HepG2 (cell line): ENCODE measurements at regions not wholly inside any gene's neighbourhood (a gene's known extent, or its start where the extent isn't known, plus 50 kb on each side); places are given as distances from the start of the nearest gene placed in this dataset.

Source experiments
- GTF3A ChIP-seq: sonication (generic); formaldehyde crosslinking; conservative IDR thresholded peaks from 2 replicates; pipeline ENCODE4 v1.4.0; 2020; ENCODE audit warnings: mild to moderate bottlenecking, missing genetic modification reagents
- HNF4G ChIP-seq, 2 experiments: sonication (generic) in 1 of 2; formaldehyde crosslinking in 1 of 2; IDR thresholded peaks; 2 replicates each; pipeline versions ENCODE4 v1.4.0 to v1.6.1; 2011 to 2020; ENCODE audit warnings: borderline replicate concordance in 2 of 2, low read depth in 2 of 2, mild to moderate bottlenecking in 2 of 2, low read length in 1 of 2, missing genetic modification reagents in 1 of 2, moderate library complexity in 1 of 2
- IKZF4 ChIP-seq: sonication (generic); formaldehyde crosslinking; IDR thresholded peaks from 2 replicates; pipeline ENCODE4 v1.5.1; 2020; ENCODE audit warnings: borderline replicate concordance, mild to moderate bottlenecking, low read depth, missing genetic modification reagents; ENCODE audit errors: not compliant biosample characterization
- LCORL ChIP-seq, 2 experiments: fragments of 450-650 bp in 1 of 2; sonication (generic) in 1 of 2; formaldehyde crosslinking in 1 of 2; IDR thresholded peaks; 2 replicates each; pipeline versions ENCODE4 v1.5.0 to v1.6.1; 2017 to 2020; ENCODE audit warnings: antibody characterized with exemption in 1 of 2, missing genetic modification reagents in 1 of 2
- MEIS2 ChIP-seq: sonication (generic); formaldehyde crosslinking; IDR thresholded peaks from 2 replicates; pipeline ENCODE4 v1.9.0; 2021; ENCODE audit warnings: mild to moderate bottlenecking, missing genetic modification reagents
- NFYB ChIP-seq: sonication (generic); formaldehyde crosslinking; IDR thresholded peaks from 2 replicates; pipeline ENCODE4 v1.4.0; 2020; ENCODE audit warnings: missing genetic modification reagents
- PAX8 ChIP-seq: sonication (generic); formaldehyde crosslinking; IDR thresholded peaks from 2 replicates; pipeline ENCODE4 v1.8.0; 2022; ENCODE audit warnings: mild to moderate bottlenecking, missing genetic modification reagents, borderline replicate concordance
- PHF21A ChIP-seq: sonication (generic); formaldehyde crosslinking; IDR thresholded peaks from 2 replicates; pipeline ENCODE4 v1.5.0; 2020; ENCODE audit warnings: mild to moderate bottlenecking, missing genetic modification reagents
- PITX1 ChIP-seq: sonication (generic); formaldehyde crosslinking; IDR thresholded peaks from 2 replicates; pipeline ENCODE4 v1.5.1; 2020; ENCODE audit warnings: mild to moderate bottlenecking, missing genetic modification reagents
- POLR2AphosphoS5 ChIP-seq: IDR thresholded peaks from 2 replicates; pipeline ENCODE4 v1.6.1; 2012; ENCODE audit warnings: low read depth, low read length
- SIN3A ChIP-seq: IDR thresholded peaks from 2 replicates; pipeline ENCODE4 v1.6.1; 2011; ENCODE audit warnings: low read depth, mild to moderate bottlenecking, control low read depth, low read length, borderline replicate concordance
- SOX5 ChIP-seq: IDR thresholded peaks from 2 replicates; pipeline ENCODE4 v1.6.1; 2016; ENCODE audit warnings: borderline replicate concordance
- ZNF382 ChIP-seq: sonication (generic); formaldehyde crosslinking; IDR thresholded peaks from 2 replicates; pipeline ENCODE4 v1.5.0; 2020; ENCODE audit warnings: missing genetic modification reagents, mild to moderate bottlenecking, borderline replicate concordance
- ZNF652 ChIP-seq: IDR thresholded peaks from 2 replicates; pipeline ENCODE4 v1.6.1; 2016; ENCODE audit warnings: low read depth, borderline replicate concordance
- ZNF775 ChIP-seq: sonication (generic); formaldehyde crosslinking; IDR thresholded peaks from 2 replicates; pipeline ENCODE4 v1.4.0; 2020; ENCODE audit warnings: missing genetic modification reagents, mild to moderate bottlenecking, moderate library complexity, borderline replicate concordance
- TF ChIP-seq, protein P1 (sequence below): sonication (generic); IDR thresholded peaks from 2 replicates; pipeline ENCODE4 v1.6.1; 2016; ENCODE audit warnings: low read depth, borderline replicate concordance
- TF ChIP-seq, protein P2 (sequence below): IDR thresholded peaks from 2 replicates; pipeline ENCODE4 v1.6.1; 2016; ENCODE audit warnings: control low read depth
- TF ChIP-seq, protein P3 (sequence below): sonication (generic); formaldehyde crosslinking; IDR thresholded peaks from 2 replicates; pipeline ENCODE4 v1.5.0; 2020; ENCODE audit warnings: mild to moderate bottlenecking, missing genetic modification reagents, moderate library complexity
- TF ChIP-seq, protein P4 (sequence below): sonication (generic); formaldehyde crosslinking; IDR thresholded peaks from 2 replicates; pipeline ENCODE4 v1.4.0; 2020; ENCODE audit warnings: missing genetic modification reagents, borderline replicate concordance

DNA sequence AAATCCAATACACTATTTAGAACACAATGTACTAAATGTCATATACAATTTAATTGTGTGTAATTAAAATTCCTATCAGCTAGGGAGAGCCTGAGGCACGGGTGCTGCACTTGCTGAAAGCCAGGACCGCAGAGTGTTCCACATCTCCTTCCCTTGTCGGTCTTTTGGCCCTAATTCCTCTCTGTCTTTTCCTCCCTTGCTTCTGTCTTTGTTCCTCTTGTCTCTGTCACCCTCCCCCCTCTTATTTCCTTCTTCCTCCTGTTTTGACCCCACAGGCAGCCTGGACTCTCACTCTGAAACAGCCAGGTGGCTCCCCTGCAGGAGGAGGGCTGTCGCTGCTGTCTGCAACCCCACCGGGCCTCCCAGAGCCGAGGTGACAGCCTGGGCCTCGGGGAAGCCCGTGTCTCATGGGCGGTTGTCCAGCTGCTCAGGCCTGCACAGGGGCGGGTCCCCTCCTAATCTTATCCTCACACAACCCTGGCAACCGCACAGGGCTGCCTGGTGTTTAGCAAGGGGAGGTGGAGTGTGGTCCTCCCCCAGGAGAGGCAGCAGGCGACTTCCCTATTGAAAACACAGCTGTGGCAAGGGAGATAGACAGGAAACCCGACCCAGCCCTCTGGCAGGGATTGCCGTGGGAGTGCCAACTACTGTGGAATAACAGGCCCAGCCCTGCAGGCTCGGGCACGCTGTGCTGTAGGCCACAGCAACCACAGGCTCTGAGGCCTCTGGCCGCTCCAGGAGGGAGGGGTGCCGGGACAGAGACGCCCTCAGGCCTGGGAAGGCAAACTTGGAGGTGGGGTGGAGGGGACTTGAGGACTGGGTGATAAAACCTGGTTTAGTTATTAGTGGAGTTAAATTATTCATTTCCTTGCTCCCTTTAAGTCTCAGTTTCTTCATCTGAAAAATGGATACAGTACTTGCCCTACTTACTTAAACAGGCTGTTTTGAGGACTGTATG lies 68.8 kb upstream of the WDR26 start (continued):
- TF ChIP-seq SOX5 (CRISPR knock-in tag) (no peak), GTF3A (no peak), HNF4G (IDR thresholded peaks at IDR 0.05; ENCODE audit: borderline replicate concordance, low read depth, low read length) (no peak), HNF4G (CRISPR knock-in tag; IDR thresholded peaks at IDR 0.05; ENCODE audit: borderline replicate concordance, low read depth) (0 out of 2 replicates have a peak, but pooled peaks have one; percentile 32), ZNF775 (CRISPR knock-in tag) (no peak), ZNF652 (CRISPR knock-in tag) (no peak), NFYB (CRISPR knock-in tag) (no peak), PHF21A (CRISPR knock-in tag) (no peak), SIN3A (no peak), PITX1 (CRISPR knock-in tag) (peak; percentile 61; the same call in 1 of the 2 replicates), MEIS2 (0 out of 2 replicates have a peak, but pooled peaks have one; percentile 50), POLR2AphosphoS5 (no peak), LCORL (IDR thresholded peaks at IDR 0.05) (no peak), LCORL (CRISPR knock-in tag; IDR thresholded peaks at IDR 0.05) (no peak), PAX8 (CRISPR knock-in tag) (no peak), ZNF382 (CRISPR knock-in tag) (no peak), IKZF4 (CRISPR knock-in tag) (no peak)
- TF ChIP-seq, protein P1, sequence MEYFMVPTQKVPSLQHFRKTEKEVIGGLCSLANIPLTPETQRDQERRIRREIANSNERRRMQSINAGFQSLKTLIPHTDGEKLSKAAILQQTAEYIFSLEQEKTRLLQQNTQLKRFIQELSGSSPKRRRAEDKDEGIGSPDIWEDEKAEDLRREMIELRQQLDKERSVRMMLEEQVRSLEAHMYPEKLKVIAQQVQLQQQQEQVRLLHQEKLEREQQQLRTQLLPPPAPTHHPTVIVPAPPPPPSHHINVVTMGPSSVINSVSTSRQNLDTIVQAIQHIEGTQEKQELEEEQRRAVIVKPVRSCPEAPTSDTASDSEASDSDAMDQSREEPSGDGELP: peak; percentile 33; the same call in 1 of the 2 replicates
- TF ChIP-seq, protein P2, sequence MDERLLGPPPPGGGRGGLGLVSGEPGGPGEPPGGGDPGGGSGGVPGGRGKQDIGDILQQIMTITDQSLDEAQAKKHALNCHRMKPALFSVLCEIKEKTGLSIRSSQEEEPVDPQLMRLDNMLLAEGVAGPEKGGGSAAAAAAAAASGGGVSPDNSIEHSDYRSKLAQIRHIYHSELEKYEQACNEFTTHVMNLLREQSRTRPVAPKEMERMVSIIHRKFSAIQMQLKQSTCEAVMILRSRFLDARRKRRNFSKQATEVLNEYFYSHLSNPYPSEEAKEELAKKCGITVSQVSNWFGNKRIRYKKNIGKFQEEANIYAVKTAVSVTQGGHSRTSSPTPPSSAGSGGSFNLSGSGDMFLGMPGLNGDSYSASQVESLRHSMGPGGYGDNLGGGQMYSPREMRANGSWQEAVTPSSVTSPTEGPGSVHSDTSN: no peak
- TF ChIP-seq, protein P3, sequence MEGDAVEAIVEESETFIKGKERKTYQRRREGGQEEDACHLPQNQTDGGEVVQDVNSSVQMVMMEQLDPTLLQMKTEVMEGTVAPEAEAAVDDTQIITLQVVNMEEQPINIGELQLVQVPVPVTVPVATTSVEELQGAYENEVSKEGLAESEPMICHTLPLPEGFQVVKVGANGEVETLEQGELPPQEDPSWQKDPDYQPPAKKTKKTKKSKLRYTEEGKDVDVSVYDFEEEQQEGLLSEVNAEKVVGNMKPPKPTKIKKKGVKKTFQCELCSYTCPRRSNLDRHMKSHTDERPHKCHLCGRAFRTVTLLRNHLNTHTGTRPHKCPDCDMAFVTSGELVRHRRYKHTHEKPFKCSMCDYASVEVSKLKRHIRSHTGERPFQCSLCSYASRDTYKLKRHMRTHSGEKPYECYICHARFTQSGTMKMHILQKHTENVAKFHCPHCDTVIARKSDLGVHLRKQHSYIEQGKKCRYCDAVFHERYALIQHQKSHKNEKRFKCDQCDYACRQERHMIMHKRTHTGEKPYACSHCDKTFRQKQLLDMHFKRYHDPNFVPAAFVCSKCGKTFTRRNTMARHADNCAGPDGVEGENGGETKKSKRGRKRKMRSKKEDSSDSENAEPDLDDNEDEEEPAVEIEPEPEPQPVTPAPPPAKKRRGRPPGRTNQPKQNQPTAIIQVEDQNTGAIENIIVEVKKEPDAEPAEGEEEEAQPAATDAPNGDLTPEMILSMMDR (CRISPR knock-in tag): peak; percentile 51
- TF ChIP-seq, protein P4, sequence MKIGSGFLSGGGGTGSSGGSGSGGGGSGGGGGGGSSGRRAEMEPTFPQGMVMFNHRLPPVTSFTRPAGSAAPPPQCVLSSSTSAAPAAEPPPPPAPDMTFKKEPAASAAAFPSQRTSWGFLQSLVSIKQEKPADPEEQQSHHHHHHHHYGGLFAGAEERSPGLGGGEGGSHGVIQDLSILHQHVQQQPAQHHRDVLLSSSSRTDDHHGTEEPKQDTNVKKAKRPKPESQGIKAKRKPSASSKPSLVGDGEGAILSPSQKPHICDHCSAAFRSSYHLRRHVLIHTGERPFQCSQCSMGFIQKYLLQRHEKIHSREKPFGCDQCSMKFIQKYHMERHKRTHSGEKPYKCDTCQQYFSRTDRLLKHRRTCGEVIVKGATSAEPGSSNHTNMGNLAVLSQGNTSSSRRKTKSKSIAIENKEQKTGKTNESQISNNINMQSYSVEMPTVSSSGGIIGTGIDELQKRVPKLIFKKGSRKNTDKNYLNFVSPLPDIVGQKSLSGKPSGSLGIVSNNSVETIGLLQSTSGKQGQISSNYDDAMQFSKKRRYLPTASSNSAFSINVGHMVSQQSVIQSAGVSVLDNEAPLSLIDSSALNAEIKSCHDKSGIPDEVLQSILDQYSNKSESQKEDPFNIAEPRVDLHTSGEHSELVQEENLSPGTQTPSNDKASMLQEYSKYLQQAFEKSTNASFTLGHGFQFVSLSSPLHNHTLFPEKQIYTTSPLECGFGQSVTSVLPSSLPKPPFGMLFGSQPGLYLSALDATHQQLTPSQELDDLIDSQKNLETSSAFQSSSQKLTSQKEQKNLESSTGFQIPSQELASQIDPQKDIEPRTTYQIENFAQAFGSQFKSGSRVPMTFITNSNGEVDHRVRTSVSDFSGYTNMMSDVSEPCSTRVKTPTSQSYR (CRISPR knock-in tag): 0 out of 2 replicates have a peak, but pooled peaks have one; percentile 18
